Hematopoietic multipotent progenitor cell treated with erythropoietin and hydrocortisone succinate and interleukin-3 and kit ligand, for 15 days (in vitro differentiated cells): ENCODE measurements at regions not wholly inside any gene's neighbourhood (a gene's known extent, or its start where the extent isn't known, plus 50 kb on each side); places are given as distances from the start of the nearest gene placed in this dataset.
A peak's percentile ranks its signal among the peaks of the same experiment; 100 is the strongest.

Experiments
- DNase-seq: peaks from one replicate; pipeline ENCODE4 v3.0.0-alpha.2; 2015; ENCODE audit warnings: low spot score

GRCh38 chr5:129821477-129822131 is 73.7 kb downstream of the MINAR2 start:
- DNase-seq = no peak

DNA sequence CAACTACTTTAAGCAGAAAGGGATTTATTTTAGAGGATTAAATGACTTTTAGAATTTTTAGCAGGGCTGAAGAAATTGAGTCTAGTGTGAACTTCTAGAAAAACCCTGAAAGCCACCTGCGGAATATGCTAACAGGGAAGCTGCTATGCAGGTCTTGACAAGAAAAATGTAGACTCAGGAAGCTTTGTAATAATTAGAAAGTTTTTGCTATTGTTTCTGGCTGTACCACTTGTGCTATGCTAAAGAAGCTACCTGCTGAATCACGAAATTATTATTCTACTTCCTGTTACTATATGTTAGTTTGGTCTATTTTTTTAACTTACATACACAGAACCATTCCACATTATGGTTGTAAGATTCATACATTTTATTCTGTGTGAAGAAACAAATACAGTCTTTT is 74.0 kb upstream of the CHSY3 start:
- no peak for DNase-seq

DNA sequence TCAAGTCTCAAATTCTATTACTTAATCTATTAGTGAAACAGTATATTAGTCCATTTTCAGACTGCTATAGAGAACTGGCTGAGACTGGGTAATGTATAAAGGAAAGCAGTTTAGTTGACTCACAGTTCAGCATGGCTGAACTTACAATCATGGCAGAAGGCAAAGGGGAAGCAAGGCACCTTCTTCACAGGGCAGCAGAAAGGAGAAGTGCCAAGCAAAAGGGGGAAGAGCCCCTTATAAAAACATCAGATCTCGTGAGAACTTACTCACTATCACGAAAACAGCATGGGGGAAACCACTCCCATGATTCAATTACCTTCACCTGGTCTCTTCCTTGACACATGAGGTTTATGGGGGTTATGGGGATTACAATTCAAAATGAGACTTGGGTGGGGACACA is 67.9 kb upstream of the CHSY3 start:
- DNase-seq = no peak

DNA sequence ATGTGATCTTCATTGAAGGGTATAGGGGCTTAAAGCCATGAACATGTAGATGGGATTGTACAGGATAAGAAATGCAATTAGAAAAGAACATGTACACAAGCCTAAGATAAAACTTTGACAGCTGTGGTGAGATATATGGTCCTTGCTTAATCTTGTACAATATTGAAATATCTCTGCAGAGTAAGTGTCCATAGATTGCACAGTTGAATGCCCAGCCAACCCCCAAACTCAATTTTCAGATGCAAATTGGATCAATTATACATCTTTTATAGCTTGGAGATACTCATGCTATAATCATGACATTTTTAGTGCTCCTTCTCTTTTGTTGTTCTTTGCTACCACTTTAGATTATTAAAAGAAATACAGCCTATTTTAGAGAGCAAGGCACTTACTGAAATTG is 59.5 kb upstream of the CHSY3 start:
- DNase-seq = no peak

GRCh38 chr5:129852747-129853352 is 51.4 kb upstream of the CHSY3 start:
- peak; percentile 57 for DNase-seq

GRCh38 chr5:129853588-129853987 is 50.7 kb upstream of the CHSY3 start:
- no peak for DNase-seq
